Osteoblast (primary cell): ENCODE measurements at regions not wholly inside any gene's neighbourhood (a gene's known extent, or its start where the extent isn't known, plus 50 kb on each side); places are given as distances from the start of the nearest gene placed in this dataset.

Experiments
- DNase-seq: peaks from one replicate; pipeline ENCODE4 v3.0.0; 2011; ENCODE audit warnings: low spot score, mixed read lengths; ENCODE audit not compliant: insufficient read length; ENCODE audit errors: missing footprints
- H2AFZ ChIP-seq: 2 replicates; pipeline ENCODE4 v1.6.0; 2011; ENCODE audit warnings: mild to moderate bottlenecking, low read length
- H3K27ac ChIP-seq: 2 replicates; pipeline ENCODE4 v1.5.1; 2011; ENCODE audit warnings: mild to moderate bottlenecking, low read depth, low read length, moderate library complexity
- H3K27me3 ChIP-seq: 2 replicates; pipeline ENCODE4 v1.6.0; 2012; ENCODE audit warnings: mild to moderate bottlenecking, control low read depth, inconsistent platforms, low read length, moderate library complexity; ENCODE audit not compliant: insufficient read depth
- H3K36me3 ChIP-seq: 2 replicates; pipeline ENCODE4 v1.5.1; 2011; ENCODE audit warnings: mild to moderate bottlenecking, low read length, control low read depth, moderate library complexity; ENCODE audit not compliant: insufficient read depth
- H3K4me1 ChIP-seq: 2 replicates; pipeline ENCODE4 v1.5.1; 2011; ENCODE audit warnings: mild to moderate bottlenecking, low read length, control low read depth, moderate library complexity; ENCODE audit not compliant: insufficient read depth
- H3K4me2 ChIP-seq: 2 replicates; pipeline ENCODE4 v1.6.0; 2011; ENCODE audit warnings: mild to moderate bottlenecking, low read length; ENCODE audit not compliant: insufficient read depth
- H3K4me3 ChIP-seq: fragments of 200-600 bp; sonication (generic); 3 replicates; pipeline ENCODE4 v1.5.1; 2012; ENCODE audit warnings: mild to moderate bottlenecking, low read length, inconsistent platforms; ENCODE audit not compliant: insufficient read depth
- H3K79me2 ChIP-seq: 2 replicates; pipeline ENCODE4 v1.6.0; 2012; ENCODE audit warnings: mild to moderate bottlenecking, low read length, control low read depth, inconsistent platforms; ENCODE audit not compliant: insufficient read depth
- H3K9me3 ChIP-seq: 2 replicates; pipeline ENCODE4 v1.5.1; 2011; ENCODE audit warnings: low read depth, low read length, control low read depth
- H4K20me1 ChIP-seq: 2 replicates; pipeline ENCODE4 v1.6.0; 2012; ENCODE audit warnings: mild to moderate bottlenecking, low read length, control low read depth; ENCODE audit not compliant: insufficient read depth
- TF ChIP-seq, protein P1 (sequence below): IDR thresholded peaks from 2 replicates; pipeline ENCODE4 v1.5.1; 2011; ENCODE audit warnings: mild to moderate bottlenecking, low read depth, low read length, moderate library complexity; ENCODE audit errors: extremely low read depth

DNA sequence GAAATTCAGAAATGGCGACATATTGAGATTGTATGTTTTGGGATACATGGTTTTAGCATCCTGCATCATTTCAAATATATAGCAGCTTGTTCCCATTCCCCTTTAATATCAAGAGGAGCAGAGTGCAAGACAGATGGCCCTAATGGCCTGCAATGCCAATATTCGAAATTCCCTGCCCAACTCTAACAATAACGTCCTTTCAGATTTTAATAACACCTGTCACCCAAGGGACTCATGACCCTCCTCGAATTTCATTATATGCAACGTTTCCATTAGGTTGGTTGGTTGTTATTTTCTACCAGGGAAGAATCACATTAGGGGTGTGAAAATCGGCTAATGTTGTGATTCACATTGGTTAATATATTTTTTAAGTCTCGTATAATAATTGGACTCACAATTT, 170.0 kb downstream of the TNFSF13B start:
- Histone ChIP-seq H2AFZ (no peak overlapping the region), H3K4me3 (no peak overlapping the region), H3K27ac (no peak overlapping the region), H3K9me3 (peaks cover 4% of the 10 kb centered on the region), H3K27me3 (no peaks in the 10 kb centered on the region), H3K4me2 (no peak overlapping the region), H3K79me2 (no peaks in the 10 kb centered on the region), H3K36me3 (no peaks in the 10 kb centered on the region), H4K20me1 (no peaks in the 10 kb centered on the region), H3K4me1 (no peaks in the 10 kb centered on the region)
- TF ChIP-seq, protein P1, sequence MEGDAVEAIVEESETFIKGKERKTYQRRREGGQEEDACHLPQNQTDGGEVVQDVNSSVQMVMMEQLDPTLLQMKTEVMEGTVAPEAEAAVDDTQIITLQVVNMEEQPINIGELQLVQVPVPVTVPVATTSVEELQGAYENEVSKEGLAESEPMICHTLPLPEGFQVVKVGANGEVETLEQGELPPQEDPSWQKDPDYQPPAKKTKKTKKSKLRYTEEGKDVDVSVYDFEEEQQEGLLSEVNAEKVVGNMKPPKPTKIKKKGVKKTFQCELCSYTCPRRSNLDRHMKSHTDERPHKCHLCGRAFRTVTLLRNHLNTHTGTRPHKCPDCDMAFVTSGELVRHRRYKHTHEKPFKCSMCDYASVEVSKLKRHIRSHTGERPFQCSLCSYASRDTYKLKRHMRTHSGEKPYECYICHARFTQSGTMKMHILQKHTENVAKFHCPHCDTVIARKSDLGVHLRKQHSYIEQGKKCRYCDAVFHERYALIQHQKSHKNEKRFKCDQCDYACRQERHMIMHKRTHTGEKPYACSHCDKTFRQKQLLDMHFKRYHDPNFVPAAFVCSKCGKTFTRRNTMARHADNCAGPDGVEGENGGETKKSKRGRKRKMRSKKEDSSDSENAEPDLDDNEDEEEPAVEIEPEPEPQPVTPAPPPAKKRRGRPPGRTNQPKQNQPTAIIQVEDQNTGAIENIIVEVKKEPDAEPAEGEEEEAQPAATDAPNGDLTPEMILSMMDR, result no peak
- no peak for DNase-seq

DNA sequence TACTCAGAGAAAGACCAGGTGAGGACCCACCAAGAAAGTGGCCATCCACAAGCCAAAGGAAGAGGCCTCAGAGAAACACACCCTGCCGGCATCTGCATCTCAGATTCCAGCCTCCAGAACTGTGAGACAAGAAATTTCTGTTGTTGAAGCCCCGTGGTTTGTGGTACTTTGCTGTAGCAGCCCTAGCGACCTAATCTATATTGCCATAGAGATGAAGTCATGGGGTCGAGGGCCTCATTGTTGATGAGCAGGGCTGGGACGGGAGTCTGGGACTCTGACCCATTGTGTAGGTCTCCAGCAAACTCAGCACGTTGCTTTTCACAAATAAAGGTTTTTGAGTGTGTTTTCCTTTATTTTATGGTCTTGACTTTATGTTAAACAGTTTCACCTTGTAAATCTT, 174.9 kb downstream of the TNFSF13B start:
- H3K4me2 ChIP-seq, result no peak overlapping the region
- H3K4me3 ChIP-seq, result no peak overlapping the region
- TF ChIP-seq, protein P1, result no peak
- no peak overlapping the region for H2AFZ ChIP-seq
- no peaks in the 10 kb centered on the region for H3K4me1 ChIP-seq
- H3K9me3 ChIP-seq, result peaks cover 4% of the 10 kb centered on the region
- H3K36me3 ChIP-seq, result no peaks in the 10 kb centered on the region
- no peaks in the 10 kb centered on the region for H3K79me2 ChIP-seq
- no peaks in the 10 kb centered on the region for H3K27me3 ChIP-seq
- no peaks in the 10 kb centered on the region for H4K20me1 ChIP-seq
- DNase-seq, result no peak
- no peak overlapping the region for H3K27ac ChIP-seq

DNA sequence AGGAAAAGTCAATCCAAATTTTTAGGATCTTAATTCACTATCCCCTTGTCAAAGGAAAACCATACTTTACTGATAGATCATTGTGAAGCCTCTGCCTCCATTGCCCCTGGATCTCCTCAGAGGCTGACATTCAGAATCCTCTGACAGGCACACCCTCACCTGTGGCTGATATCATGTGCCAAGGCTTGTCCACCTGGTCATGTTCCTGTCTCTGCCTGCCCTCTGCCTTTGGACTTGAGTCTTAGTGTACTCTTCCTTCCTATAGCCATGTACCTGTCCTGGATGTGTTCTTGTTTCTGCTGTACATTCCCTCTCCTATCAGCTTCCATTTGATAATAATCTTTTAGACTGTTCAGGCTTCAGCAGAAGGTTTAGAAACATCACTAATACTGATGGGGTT, 179.4 kb downstream of the TNFSF13B start:
- H3K36me3 ChIP-seq, result no peaks in the 10 kb centered on the region
- H3K4me2 ChIP-seq, result no peak overlapping the region
- H3K4me1 ChIP-seq, result no peaks in the 10 kb centered on the region
- H3K79me2 ChIP-seq, result no peaks in the 10 kb centered on the region
- no peaks in the 10 kb centered on the region for H3K9me3 ChIP-seq
- H4K20me1 ChIP-seq, result no peaks in the 10 kb centered on the region
- no peak overlapping the region for H2AFZ ChIP-seq
- no peak overlapping the region for H3K4me3 ChIP-seq
- TF ChIP-seq, protein P1, result no peak
- no peaks in the 10 kb centered on the region for H3K27me3 ChIP-seq
- DNase-seq, result no peak
- H3K27ac ChIP-seq, result no peak overlapping the region

DNA sequence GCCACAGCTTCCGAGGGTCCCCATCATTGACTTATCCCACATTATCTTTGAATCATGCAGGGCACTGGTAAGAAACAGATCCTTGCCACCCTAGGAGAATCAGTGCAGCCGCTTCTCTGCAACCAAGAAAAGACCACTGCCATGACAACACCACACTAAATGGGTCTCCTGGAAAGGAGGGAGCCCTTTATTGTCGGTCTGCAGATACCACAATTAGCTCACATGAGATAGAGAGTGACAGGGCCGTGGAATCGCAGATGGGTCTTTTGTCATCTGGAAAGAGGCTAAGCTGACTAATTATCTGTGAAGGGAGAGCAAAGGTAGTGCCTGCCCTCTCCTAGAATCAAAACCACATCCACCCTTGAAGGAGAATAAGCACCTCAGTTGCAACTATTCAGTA, 178.3 kb upstream of the MYO16 start:
- no peak for DNase-seq
- no peak overlapping the region for H3K27ac ChIP-seq
- H4K20me1 ChIP-seq, result no peaks in the 10 kb centered on the region
- H3K79me2 ChIP-seq, result no peaks in the 10 kb centered on the region
- no peaks in the 10 kb centered on the region for H3K9me3 ChIP-seq
- no peak overlapping the region for H3K4me3 ChIP-seq
- no peak overlapping the region for H2AFZ ChIP-seq
- no peaks in the 10 kb centered on the region for H3K36me3 ChIP-seq
- H3K4me2 ChIP-seq, result no peak overlapping the region
- H3K27me3 ChIP-seq, result no peaks in the 10 kb centered on the region
- no peaks in the 10 kb centered on the region for H3K4me1 ChIP-seq
- TF ChIP-seq, protein P1, result no peak
